H1 (cell line): ENCODE measurements at regions not wholly inside any gene's neighbourhood (a gene's known extent, or its start where the extent isn't known, plus 50 kb on each side); places are given as distances from the start of the nearest gene placed in this dataset.

Experiments
- CEBPB ChIP-seq: IDR thresholded peaks from 2 replicates; pipeline ENCODE4 v1.6.1; 2012; ENCODE audit warnings: low read depth, low read length
- FOSL1 ChIP-seq: IDR thresholded peaks from 2 replicates; pipeline ENCODE4 v1.6.1; 2011; ENCODE audit warnings: mild to moderate bottlenecking, low read depth, low read length, moderate library complexity; ENCODE audit not compliant: insufficient read depth
- JUN ChIP-seq: IDR thresholded peaks from 2 replicates; pipeline ENCODE4 v1.6.1; 2011; ENCODE audit warnings: low read depth, mild to moderate bottlenecking, improper control_type of control experiment, low read length
- POLR2AphosphoS5 ChIP-seq: IDR thresholded peaks from 2 replicates; pipeline ENCODE4 v1.6.1; 2011; ENCODE audit warnings: low read depth, low read length
- SAP30 ChIP-seq: fragments of 300-600 bp; sonication (generic); IDR thresholded peaks from 2 replicates; pipeline ENCODE4 v1.7.1; 2012; ENCODE audit warnings: low read length, moderate library complexity, mild to moderate bottlenecking, inconsistent platforms; ENCODE audit not compliant: insufficient read depth, insufficient replicate concordance
- YY1 ChIP-seq: IDR thresholded peaks from 2 replicates; pipeline ENCODE4 v1.6.1; 2011; ENCODE audit warnings: low read depth, mild to moderate bottlenecking, low read length
- TF ChIP-seq, protein P1 (sequence below): fragments of 300-600 bp; sonication (generic); IDR thresholded peaks from 2 replicates; pipeline ENCODE4 v1.7.1; 2012; ENCODE audit warnings: low read length, moderate library complexity, mild to moderate bottlenecking, inconsistent platforms; ENCODE audit not compliant: insufficient replicate concordance

DNA sequence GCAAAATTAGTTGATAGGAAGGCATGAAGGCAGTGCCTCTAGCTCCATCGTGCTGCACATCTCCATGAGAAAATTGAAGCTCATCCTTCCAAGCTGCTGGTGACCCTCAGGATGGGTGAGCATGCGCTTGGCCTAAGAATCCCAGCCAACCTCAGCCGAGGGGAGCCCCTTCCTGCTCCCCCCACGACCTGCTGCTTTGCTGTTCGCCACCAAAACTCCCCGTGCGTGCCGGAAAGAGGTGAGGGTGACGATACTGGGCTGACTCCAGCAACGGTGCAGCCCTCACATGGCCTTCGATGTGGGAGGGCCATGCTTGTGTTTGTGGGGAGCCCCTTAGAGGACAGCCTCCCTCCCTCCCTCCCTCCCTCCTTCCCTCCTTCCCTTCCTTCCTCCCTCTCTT, 660.9 kb downstream of the BRD1 start (continued):
- TF ChIP-seq, protein P1, sequence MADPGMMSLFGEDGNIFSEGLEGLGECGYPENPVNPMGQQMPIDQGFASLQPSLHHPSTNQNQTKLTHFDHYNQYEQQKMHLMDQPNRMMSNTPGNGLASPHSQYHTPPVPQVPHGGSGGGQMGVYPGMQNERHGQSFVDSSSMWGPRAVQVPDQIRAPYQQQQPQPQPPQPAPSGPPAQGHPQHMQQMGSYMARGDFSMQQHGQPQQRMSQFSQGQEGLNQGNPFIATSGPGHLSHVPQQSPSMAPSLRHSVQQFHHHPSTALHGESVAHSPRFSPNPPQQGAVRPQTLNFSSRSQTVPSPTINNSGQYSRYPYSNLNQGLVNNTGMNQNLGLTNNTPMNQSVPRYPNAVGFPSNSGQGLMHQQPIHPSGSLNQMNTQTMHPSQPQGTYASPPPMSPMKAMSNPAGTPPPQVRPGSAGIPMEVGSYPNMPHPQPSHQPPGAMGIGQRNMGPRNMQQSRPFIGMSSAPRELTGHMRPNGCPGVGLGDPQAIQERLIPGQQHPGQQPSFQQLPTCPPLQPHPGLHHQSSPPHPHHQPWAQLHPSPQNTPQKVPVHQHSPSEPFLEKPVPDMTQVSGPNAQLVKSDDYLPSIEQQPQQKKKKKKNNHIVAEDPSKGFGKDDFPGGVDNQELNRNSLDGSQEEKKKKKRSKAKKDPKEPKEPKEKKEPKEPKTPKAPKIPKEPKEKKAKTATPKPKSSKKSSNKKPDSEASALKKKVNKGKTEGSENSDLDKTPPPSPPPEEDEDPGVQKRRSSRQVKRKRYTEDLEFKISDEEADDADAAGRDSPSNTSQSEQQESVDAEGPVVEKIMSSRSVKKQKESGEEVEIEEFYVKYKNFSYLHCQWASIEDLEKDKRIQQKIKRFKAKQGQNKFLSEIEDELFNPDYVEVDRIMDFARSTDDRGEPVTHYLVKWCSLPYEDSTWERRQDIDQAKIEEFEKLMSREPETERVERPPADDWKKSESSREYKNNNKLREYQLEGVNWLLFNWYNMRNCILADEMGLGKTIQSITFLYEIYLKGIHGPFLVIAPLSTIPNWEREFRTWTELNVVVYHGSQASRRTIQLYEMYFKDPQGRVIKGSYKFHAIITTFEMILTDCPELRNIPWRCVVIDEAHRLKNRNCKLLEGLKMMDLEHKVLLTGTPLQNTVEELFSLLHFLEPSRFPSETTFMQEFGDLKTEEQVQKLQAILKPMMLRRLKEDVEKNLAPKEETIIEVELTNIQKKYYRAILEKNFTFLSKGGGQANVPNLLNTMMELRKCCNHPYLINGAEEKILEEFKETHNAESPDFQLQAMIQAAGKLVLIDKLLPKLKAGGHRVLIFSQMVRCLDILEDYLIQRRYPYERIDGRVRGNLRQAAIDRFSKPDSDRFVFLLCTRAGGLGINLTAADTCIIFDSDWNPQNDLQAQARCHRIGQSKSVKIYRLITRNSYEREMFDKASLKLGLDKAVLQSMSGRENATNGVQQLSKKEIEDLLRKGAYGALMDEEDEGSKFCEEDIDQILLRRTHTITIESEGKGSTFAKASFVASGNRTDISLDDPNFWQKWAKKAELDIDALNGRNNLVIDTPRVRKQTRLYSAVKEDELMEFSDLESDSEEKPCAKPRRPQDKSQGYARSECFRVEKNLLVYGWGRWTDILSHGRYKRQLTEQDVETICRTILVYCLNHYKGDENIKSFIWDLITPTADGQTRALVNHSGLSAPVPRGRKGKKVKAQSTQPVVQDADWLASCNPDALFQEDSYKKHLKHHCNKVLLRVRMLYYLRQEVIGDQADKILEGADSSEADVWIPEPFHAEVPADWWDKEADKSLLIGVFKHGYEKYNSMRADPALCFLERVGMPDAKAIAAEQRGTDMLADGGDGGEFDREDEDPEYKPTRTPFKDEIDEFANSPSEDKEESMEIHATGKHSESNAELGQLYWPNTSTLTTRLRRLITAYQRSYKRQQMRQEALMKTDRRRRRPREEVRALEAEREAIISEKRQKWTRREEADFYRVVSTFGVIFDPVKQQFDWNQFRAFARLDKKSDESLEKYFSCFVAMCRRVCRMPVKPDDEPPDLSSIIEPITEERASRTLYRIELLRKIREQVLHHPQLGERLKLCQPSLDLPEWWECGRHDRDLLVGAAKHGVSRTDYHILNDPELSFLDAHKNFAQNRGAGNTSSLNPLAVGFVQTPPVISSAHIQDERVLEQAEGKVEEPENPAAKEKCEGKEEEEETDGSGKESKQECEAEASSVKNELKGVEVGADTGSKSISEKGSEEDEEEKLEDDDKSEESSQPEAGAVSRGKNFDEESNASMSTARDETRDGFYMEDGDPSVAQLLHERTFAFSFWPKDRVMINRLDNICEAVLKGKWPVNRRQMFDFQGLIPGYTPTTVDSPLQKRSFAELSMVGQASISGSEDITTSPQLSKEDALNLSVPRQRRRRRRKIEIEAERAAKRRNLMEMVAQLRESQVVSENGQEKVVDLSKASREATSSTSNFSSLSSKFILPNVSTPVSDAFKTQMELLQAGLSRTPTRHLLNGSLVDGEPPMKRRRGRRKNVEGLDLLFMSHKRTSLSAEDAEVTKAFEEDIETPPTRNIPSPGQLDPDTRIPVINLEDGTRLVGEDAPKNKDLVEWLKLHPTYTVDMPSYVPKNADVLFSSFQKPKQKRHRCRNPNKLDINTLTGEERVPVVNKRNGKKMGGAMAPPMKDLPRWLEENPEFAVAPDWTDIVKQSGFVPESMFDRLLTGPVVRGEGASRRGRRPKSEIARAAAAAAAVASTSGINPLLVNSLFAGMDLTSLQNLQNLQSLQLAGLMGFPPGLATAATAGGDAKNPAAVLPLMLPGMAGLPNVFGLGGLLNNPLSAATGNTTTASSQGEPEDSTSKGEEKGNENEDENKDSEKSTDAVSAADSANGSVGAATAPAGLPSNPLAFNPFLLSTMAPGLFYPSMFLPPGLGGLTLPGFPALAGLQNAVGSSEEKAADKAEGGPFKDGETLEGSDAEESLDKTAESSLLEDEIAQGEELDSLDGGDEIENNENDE, result no peak
- no peak for TF ChIP-seq FOSL1
- TF ChIP-seq JUN, result no peak
- TF ChIP-seq SAP30, result no peak
- TF ChIP-seq POLR2AphosphoS5, result no peak
- no peak for TF ChIP-seq CEBPB
- no peak for TF ChIP-seq YY1
